Activated CD8-positive, alpha-beta memory T cell treated with anti-CD3 and anti-CD28 coated beads, Interleukin-2, amount 10 ng/mL, durations not matched to agents 7 days and 5 days (primary cell): ENCODE measurements at regions not wholly inside any gene's neighbourhood (a gene's known extent, or its start where the extent isn't known, plus 50 kb on each side); places are given as distances from the start of the nearest gene placed in this dataset.
"Not testable (repeated sequence)": the region's sequence is repeated elsewhere in the genome, so short reads cannot be mapped to it uniquely, and the experiment has no call there.

Experiments used
- ATAC-seq: fragments of 150-1000 bp; cut with Tn5 transposase; one replicate; pipeline ENCODE4 v1.10.0; 2021; ENCODE audit warnings: moderate library complexity
- CTCF ChIA-PET: fragments of 350-600 bp; sonication (Branson Sonifier 250); formaldehyde crosslinking; loops from one replicate; lab custom pipeline; 2021; ENCODE audit warnings: antibody characterized with exemption; lab: Charles Lee
- DNase-seq: peaks from one replicate; pipeline ENCODE4 v3.0.0-alpha.2; 2020
- H3K27ac Mint-ChIP-seq: one replicate; pipeline ENCODE4 v1.8.0; 2021; ENCODE audit warnings: mild to moderate bottlenecking, mixed read lengths
- H3K27me3 Mint-ChIP-seq: one replicate; pipeline ENCODE4 v1.8.0; 2021; ENCODE audit warnings: mixed read lengths
- H3K36me3 Mint-ChIP-seq: one replicate; pipeline ENCODE4 v1.8.0; 2021; ENCODE audit warnings: mild to moderate bottlenecking, mixed read lengths
- H3K4me1 Mint-ChIP-seq: one replicate; pipeline ENCODE4 v1.8.0; 2021; ENCODE audit warnings: mixed read lengths
- H3K4me3 Mint-ChIP-seq: one replicate; pipeline ENCODE4 v1.8.0; 2021; ENCODE audit warnings: mild to moderate bottlenecking, moderate library complexity, mixed read lengths
- H3K9me3 Mint-ChIP-seq: one replicate; pipeline ENCODE4 v1.8.0; 2022; ENCODE audit warnings: low read depth, mixed read lengths

GRCh38 chrX:66988331-66988730 lies 349.5 kb upstream of the EDA2R start:
- ATAC-seq (no peak), DNase-seq (no peak)
- H3K27me3 Mint-ChIP-seq = no peaks in the 10 kb centered on the region
- H3K27ac Mint-ChIP-seq = no peak overlapping the region
- no peaks in the 10 kb centered on the region for H3K36me3 Mint-ChIP-seq
- CTCF ChIA-PET = no interaction called here
- H3K4me3 Mint-ChIP-seq = no peak overlapping the region
- H3K9me3 Mint-ChIP-seq = no peaks in the 10 kb centered on the region
- no peaks in the 10 kb centered on the region for H3K4me1 Mint-ChIP-seq

DNA sequence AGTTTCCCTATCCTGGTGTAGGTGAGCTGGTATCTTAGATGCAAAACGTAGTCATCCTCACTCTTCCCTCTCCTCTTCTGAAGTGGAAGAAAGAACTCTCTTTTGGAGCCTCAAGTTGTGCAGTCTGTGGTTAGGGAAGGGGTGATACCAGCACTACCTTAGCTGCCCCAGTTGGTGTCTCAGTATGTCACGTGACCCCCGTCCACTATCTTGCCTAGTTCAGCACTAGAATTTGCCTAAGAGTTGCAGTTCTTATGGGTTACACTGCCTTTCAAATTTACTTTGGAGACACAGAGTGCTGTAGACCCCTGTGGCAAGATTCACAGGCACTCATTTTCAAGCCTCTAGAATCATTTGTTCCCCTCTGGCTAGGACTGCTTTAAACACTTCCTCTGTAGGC lies 322.8 kb upstream of the EDA2R start:
- Mint-ChIP-seq H3K27ac (no peak overlapping the region), H3K36me3 (no peaks in the 10 kb centered on the region), H3K4me1 (no peaks in the 10 kb centered on the region), H3K4me3 (no peak overlapping the region), H3K27me3 (no peaks in the 10 kb centered on the region), H3K9me3 (no peaks in the 10 kb centered on the region)
- ATAC-seq = no peak
- DNase-seq = no peak
- CTCF ChIA-PET = no interaction called here

GRCh38 chrX:66931713-66932112 lies 292.8 kb upstream of the EDA2R start:
- H3K27ac Mint-ChIP-seq = no peak overlapping the region
- H3K4me1 Mint-ChIP-seq = no peaks in the 10 kb centered on the region

GRCh38 chrX:66930516-66930915 lies 291.6 kb upstream of the EDA2R start:
- CTCF ChIA-PET, H3K4me1 Mint-ChIP-seq, H3K9me3 Mint-ChIP-seq, ATAC-seq, H3K4me3 Mint-ChIP-seq, H3K27me3 Mint-ChIP-seq, H3K27ac Mint-ChIP-seq, DNase-seq, H3K36me3 Mint-ChIP-seq: not testable (repeated sequence)

More at GRCh38 chrX:66931713-66932112, 292.8 kb upstream of the EDA2R start:
- CTCF ChIA-PET = no interaction called here
- no peaks in the 10 kb centered on the region for H3K36me3 Mint-ChIP-seq
- no peaks in the 10 kb centered on the region for H3K9me3 Mint-ChIP-seq
- no peak for DNase-seq
- no peaks in the 10 kb centered on the region for H3K27me3 Mint-ChIP-seq
- ATAC-seq = no peak
- H3K4me3 Mint-ChIP-seq = no peak overlapping the region

- no peaks in the 10 kb centered on the region for H3K9me3 Mint-ChIP-seq
- CTCF ChIA-PET = no interaction called here
- H3K36me3 Mint-ChIP-seq = no peaks in the 10 kb centered on the region
- H3K27me3 Mint-ChIP-seq = no peaks in the 10 kb centered on the region
- H3K4me3 Mint-ChIP-seq = no peak overlapping the region
- H3K27ac Mint-ChIP-seq = no peak overlapping the region
- DNase-seq (no peak), ATAC-seq (no peak)
- H3K4me1 Mint-ChIP-seq = no peaks in the 10 kb centered on the region
These were observed 281.4 kb upstream of the EDA2R start for GRCh38 chrX:66920296-66920695.

DNA sequence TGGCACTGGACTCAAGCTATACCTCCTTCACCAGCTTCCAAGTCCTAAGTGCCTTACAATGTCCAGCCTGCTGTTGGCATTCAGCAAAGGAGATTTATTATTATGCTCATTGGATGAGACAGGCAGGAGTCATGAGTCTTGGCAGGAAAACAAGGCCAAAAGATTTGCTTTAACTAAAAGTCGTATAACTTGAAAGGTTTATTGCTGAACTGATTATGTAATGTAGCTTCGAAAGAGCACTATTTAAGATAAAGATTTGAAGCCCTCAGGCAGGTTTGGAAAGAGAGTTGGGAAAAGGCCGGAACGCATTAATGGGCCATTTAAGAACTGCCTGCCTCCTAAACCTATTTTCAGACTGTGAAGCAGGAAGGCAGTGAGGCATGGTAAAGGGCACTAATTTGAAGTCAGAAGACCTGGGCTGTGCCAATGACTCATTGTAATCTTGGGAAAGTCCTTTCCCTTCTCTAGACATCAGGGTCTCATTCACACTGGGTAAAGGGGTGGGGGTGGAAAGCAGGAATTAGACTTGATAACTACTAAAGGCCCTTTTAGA lies 280.5 kb upstream of the EDA2R start:
- H3K4me1 Mint-ChIP-seq = no peaks in the 10 kb centered on the region
- H3K27me3 Mint-ChIP-seq = no peaks in the 10 kb centered on the region
- H3K9me3 Mint-ChIP-seq = peaks cover 2% of the 10 kb centered on the region
- no peak overlapping the region for H3K27ac Mint-ChIP-seq
- H3K4me3 Mint-ChIP-seq = no peak overlapping the region
- H3K36me3 Mint-ChIP-seq = no peaks in the 10 kb centered on the region
- CTCF ChIA-PET = no interaction called here
- DNase-seq (no peak), ATAC-seq (no peak)

GRCh38 chrX:66918511-66918910 lies 279.6 kb upstream of the EDA2R start:
- H3K27ac Mint-ChIP-seq = no peak overlapping the region
- CTCF ChIA-PET = no interaction called here
- no peaks in the 10 kb centered on the region for H3K36me3 Mint-ChIP-seq
- DNase-seq (no peak), ATAC-seq (no peak)
- no peak overlapping the region for H3K4me3 Mint-ChIP-seq
- no peaks in the 10 kb centered on the region for H3K4me1 Mint-ChIP-seq
- H3K9me3 Mint-ChIP-seq = peaks cover 2% of the 10 kb centered on the region
- H3K27me3 Mint-ChIP-seq = no peaks in the 10 kb centered on the region

- H3K4me3 Mint-ChIP-seq = no peak overlapping the region
- H3K36me3 Mint-ChIP-seq = no peaks in the 10 kb centered on the region
- CTCF ChIA-PET = no interaction called here
- no peaks in the 10 kb centered on the region for H3K4me1 Mint-ChIP-seq
- H3K27ac Mint-ChIP-seq = no peak overlapping the region
- H3K9me3 Mint-ChIP-seq = peaks cover 2% of the 10 kb centered on the region
- no peaks in the 10 kb centered on the region for H3K27me3 Mint-ChIP-seq
- DNase-seq (no peak), ATAC-seq (no peak)
These were observed 277.0 kb upstream of the EDA2R start for GRCh38 chrX:66915893-66916292.

DNA sequence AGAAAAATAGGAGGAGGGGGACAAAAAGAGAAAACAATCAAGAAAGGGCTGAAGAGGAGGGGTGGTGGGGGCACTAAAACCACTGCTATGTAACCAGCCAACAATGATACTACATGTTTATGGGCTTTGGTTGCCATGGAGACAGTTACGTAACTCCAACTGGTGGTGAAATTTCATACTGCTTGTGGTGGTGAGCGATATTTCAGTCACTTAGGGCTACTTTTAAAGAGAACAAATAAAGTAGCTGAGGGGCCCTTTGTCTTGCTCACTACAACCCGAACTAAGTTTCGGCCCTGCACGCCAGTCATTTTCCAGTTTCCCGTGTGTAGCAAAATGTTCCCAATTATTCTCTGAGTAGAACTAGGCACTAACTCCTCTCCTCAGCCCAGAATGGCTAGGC lies 275.2 kb upstream of the EDA2R start:
- peaks cover 2% of the 10 kb centered on the region for H3K9me3 Mint-ChIP-seq
- H3K27me3 Mint-ChIP-seq = no peaks in the 10 kb centered on the region
- DNase-seq (no peak), ATAC-seq (no peak)
- H3K4me3 Mint-ChIP-seq = no peak overlapping the region
- H3K36me3 Mint-ChIP-seq = no peaks in the 10 kb centered on the region
- H3K4me1 Mint-ChIP-seq = no peaks in the 10 kb centered on the region
- CTCF ChIA-PET = no interaction called here
- H3K27ac Mint-ChIP-seq = no peak overlapping the region

- Mint-ChIP-seq H3K9me3 (peaks cover 2% of the 10 kb centered on the region), H3K4me3 (no peak overlapping the region), H3K27me3 (no peaks in the 10 kb centered on the region), H3K36me3 (no peaks in the 10 kb centered on the region), H3K27ac (no peak overlapping the region), H3K4me1 (no peaks in the 10 kb centered on the region)
- ATAC-seq = no peak
- no peak for DNase-seq
- CTCF ChIA-PET = no interaction called here
These were observed 273.5 kb upstream of the EDA2R start for GRCh38 chrX:66912417-66912816.

GRCh38 chrX:66902081-66902480 lies 263.2 kb upstream of the EDA2R start:
- no peaks in the 10 kb centered on the region for H3K36me3 Mint-ChIP-seq
- H3K27me3 Mint-ChIP-seq = no peaks in the 10 kb centered on the region
- H3K9me3 Mint-ChIP-seq = no peaks in the 10 kb centered on the region
- CTCF ChIA-PET = no interaction called here
- H3K27ac Mint-ChIP-seq = no peak overlapping the region
- no peaks in the 10 kb centered on the region for H3K4me1 Mint-ChIP-seq
- no peak overlapping the region for H3K4me3 Mint-ChIP-seq
- DNase-seq (no peak), ATAC-seq (no peak)

DNA sequence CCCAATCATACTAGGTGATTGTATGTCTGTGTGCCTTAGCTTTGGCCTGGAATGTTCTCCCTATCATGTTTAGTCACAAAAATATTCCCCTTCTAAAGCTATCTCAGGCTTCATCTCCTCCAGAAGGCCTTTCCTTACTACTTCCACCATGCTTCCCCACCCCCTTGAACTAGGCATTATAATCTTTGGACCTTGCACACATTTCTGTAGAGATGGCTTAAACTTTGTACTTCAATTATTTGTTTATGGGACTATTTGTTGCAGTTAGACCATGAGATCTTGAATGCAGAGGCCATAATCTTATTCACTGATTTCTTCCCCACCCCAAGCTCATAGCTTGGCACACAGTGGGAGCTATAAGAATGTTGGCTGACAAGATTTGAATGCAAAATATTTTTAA lies 262.0 kb upstream of the EDA2R start:
- Mint-ChIP-seq H3K9me3 (no peaks in the 10 kb centered on the region), H3K36me3 (no peaks in the 10 kb centered on the region), H3K27ac (no peak overlapping the region), H3K4me1 (no peaks in the 10 kb centered on the region), H3K4me3 (no peak overlapping the region), H3K27me3 (no peaks in the 10 kb centered on the region)
- DNase-seq = no peak
- no peak for ATAC-seq
- CTCF ChIA-PET = no interaction called here

DNA sequence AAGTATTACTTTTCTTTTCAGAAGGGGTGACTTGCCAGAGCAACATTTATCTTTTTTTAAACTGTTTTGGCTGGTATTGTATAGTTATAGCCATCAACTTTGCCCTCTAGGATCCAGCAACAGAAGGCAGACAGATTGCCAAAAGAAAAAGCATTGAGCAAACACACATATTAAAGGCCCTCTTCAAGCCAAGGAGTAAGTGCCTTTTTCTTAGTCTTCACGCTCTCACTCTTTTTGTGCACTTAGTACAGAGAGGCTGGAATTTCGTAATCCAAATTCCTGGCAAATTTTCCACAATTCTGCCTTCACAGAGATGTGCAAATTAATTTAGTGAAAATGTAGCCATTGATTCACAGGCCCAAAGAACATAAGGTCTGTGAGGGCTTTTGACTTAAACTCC lies 253.1 kb upstream of the EDA2R start:
- no peak overlapping the region for H3K4me3 Mint-ChIP-seq
- H3K36me3 Mint-ChIP-seq = no peaks in the 10 kb centered on the region
- CTCF ChIA-PET = no interaction called here
- H3K9me3 Mint-ChIP-seq = no peaks in the 10 kb centered on the region
- no peaks in the 10 kb centered on the region for H3K4me1 Mint-ChIP-seq
- ATAC-seq (no peak), DNase-seq (no peak)
- H3K27ac Mint-ChIP-seq = no peak overlapping the region
- no peaks in the 10 kb centered on the region for H3K27me3 Mint-ChIP-seq

GRCh38 chrX:66889418-66889817 lies 250.5 kb upstream of the EDA2R start:
- CTCF ChIA-PET = no interaction called here
- Mint-ChIP-seq H3K4me3 (no peak overlapping the region), H3K4me1 (no peaks in the 10 kb centered on the region), H3K36me3 (no peaks in the 10 kb centered on the region), H3K27me3 (no peaks in the 10 kb centered on the region), H3K27ac (no peak overlapping the region), H3K9me3 (no peaks in the 10 kb centered on the region)
- ATAC-seq (no peak), DNase-seq (no peak)

- DNase-seq (no peak), ATAC-seq (no peak)
- Mint-ChIP-seq H3K4me3 (no peak overlapping the region), H3K36me3 (no peaks in the 10 kb centered on the region), H3K9me3 (no peaks in the 10 kb centered on the region), H3K27ac (no peak overlapping the region), H3K27me3 (no peaks in the 10 kb centered on the region), H3K4me1 (no peaks in the 10 kb centered on the region)
- CTCF ChIA-PET = no interaction called here
These were observed 243.2 kb upstream of the EDA2R start for GRCh38 chrX:66882101-66882500.
